Loucy (cell line): ENCODE measurements at regions not wholly inside any gene's neighbourhood (a gene's known extent, or its start where the extent isn't known, plus 50 kb on each side); places are given as distances from the start of the nearest gene placed in this dataset.

ENCODE experiments used
- H2AFZ ChIP-seq: fragments of 200-600 bp; sonication (generic); 2 replicates; pipeline ENCODE4 v1.6.0; 2016; ENCODE audit warnings: antibody characterized with exemption, mild to moderate bottlenecking, low read length, moderate library complexity
- H3F3A ChIP-seq: fragments of 200-600 bp; 2 replicates; pipeline ENCODE4 v1.6.0; 2016; ENCODE audit warnings: antibody characterized with exemption, low read depth, mild to moderate bottlenecking
- H3K27me3 ChIP-seq: fragments of 200-600 bp; sonication (generic); 2 replicates; pipeline ENCODE4 v1.6.1; 2014; ENCODE audit warnings: low read length, mild to moderate bottlenecking; ENCODE audit not compliant: insufficient read depth, poor library complexity, severe bottlenecking
- H3K36me3 ChIP-seq: fragments of 200-600 bp; sonication (generic); 2 replicates; pipeline ENCODE4 v1.6.1; 2016; ENCODE audit warnings: low read length; ENCODE audit not compliant: insufficient read depth
- H3K4me1 ChIP-seq: fragments of 200-600 bp; sonication (generic); 2 replicates; pipeline ENCODE4 v1.5.1; 2014; ENCODE audit warnings: low read length, mild to moderate bottlenecking; ENCODE audit not compliant: insufficient read depth, poor library complexity, severe bottlenecking
- H3K4me2 ChIP-seq: fragments of 200-600 bp; sonication (generic); 2 replicates; pipeline ENCODE4 v1.6.0; 2014; ENCODE audit warnings: antibody characterized with exemption, low read length, low read depth, mild to moderate bottlenecking; ENCODE audit not compliant: poor library complexity, severe bottlenecking
- H3K4me3 ChIP-seq: fragments of 200-600 bp; sonication (generic); 2 replicates; pipeline ENCODE4 v1.5.1; 2014; ENCODE audit warnings: low read length, mild to moderate bottlenecking, mixed read lengths; ENCODE audit not compliant: poor library complexity, severe bottlenecking
- H3K79me2 ChIP-seq: fragments of 200-600 bp; sonication (generic); 2 replicates; pipeline ENCODE4 v1.6.1; 2014; ENCODE audit warnings: low read length; ENCODE audit not compliant: insufficient read depth
- H3K9ac ChIP-seq: fragments of 200-600 bp; sonication (generic); 2 replicates; pipeline ENCODE4 v1.6.0; 2014; ENCODE audit warnings: mild to moderate bottlenecking, low read depth, low read length, moderate library complexity; ENCODE audit not compliant: poor library complexity, severe bottlenecking
- H3K9me2 ChIP-seq: fragments of 200-600 bp; sonication (generic); replicated peaks from 2 replicates; pipeline ENCODE4 v1.6.1; 2016; ENCODE audit warnings: low read depth, low read length, mixed read lengths
- H3K9me3 ChIP-seq: fragments of 200-600 bp; sonication (generic); 2 replicates; pipeline ENCODE4 v1.6.1; 2014; ENCODE audit warnings: mild to moderate bottlenecking, antibody characterized with exemption, low read length, low read depth; ENCODE audit not compliant: insufficient read depth
- H4K20me1 ChIP-seq: fragments of 200-600 bp; sonication (generic); 2 replicates; pipeline ENCODE4 v1.6.0; 2014; ENCODE audit warnings: antibody characterized with exemption, low read length, mild to moderate bottlenecking; ENCODE audit not compliant: insufficient read depth, poor library complexity, severe bottlenecking
- CTCF ChIP-seq: fragments of 200-600 bp; sonication (generic); conservative IDR thresholded peaks from 2 replicates; pipeline ENCODE4 v1.5.1; 2014; ENCODE audit warnings: mild to moderate bottlenecking, antibody characterized with exemption, low read length
- EZH2phosphoT487 ChIP-seq: fragments of 200-600 bp; IDR thresholded peaks from 2 replicates; pipeline ENCODE4 v1.6.1; 2018; ENCODE audit warnings: antibody characterized with exemption, mild to moderate bottlenecking, moderate library complexity, borderline replicate concordance

- Histone ChIP-seq H3K4me2 (no peak overlapping the region), H4K20me1 (no peaks in the 10 kb centered on the region), H3K9me2 (no peaks in the 10 kb centered on the region), H3K27me3 (no peaks in the 10 kb centered on the region), H3K36me3 (no peaks in the 10 kb centered on the region), H3K9ac (no peak overlapping the region), H2AFZ (no peak overlapping the region), H3K9me3 (no peaks in the 10 kb centered on the region), H3K4me1 (no peaks in the 10 kb centered on the region), H3F3A (no peaks in the 10 kb centered on the region), H3K4me3 (no peak overlapping the region), H3K79me2 (no peaks in the 10 kb centered on the region)
- no peak for TF ChIP-seq EZH2phosphoT487
- no peak for TF ChIP-seq CTCF
Observed at GRCh38 chr7:72524037-72524436, 111.9 kb upstream of the CALN1 start.

DNA sequence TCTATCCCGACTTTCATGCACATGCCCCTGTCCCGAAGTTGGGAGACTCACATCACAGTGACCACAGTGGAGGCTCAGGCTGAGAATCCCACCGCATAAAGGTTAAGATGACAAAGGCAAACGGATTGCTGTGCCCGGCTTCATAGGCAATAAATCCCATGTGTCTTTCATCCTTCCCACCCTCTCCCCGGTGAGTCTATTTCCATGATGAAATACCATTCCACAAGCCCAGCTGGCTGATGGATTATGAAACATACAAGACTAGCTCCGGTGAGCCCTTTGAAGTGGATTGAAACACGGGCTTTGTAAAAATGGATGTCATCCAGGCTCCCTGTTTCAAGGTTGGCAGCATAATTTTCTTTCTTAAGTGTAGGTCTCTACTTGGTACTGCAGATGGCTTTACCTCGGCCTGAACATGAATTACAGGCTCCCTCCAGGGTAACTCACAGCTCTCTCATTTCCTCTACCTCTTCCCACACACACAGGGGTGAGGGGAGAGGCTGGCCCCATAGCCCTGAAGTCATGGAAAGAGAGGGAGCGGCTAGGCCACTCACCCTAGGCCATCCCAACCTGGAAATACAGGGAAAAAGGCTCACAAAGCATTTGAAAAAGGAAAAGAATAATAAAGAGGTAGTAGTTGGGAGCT is 92.0 kb upstream of the CALN1 start:
- TF ChIP-seq EZH2phosphoT487 (no peak), CTCF (no peak)
- Histone ChIP-seq H3K36me3 (no peaks in the 10 kb centered on the region), H3K4me3 (no peak overlapping the region), H3K27me3 (no peaks in the 10 kb centered on the region), H4K20me1 (no peaks in the 10 kb centered on the region), H3K9me3 (no peaks in the 10 kb centered on the region), H3K4me1 (no peaks in the 10 kb centered on the region), H3K9ac (no peak overlapping the region), H3F3A (no peaks in the 10 kb centered on the region), H2AFZ (no peak overlapping the region), H3K79me2 (no peaks in the 10 kb centered on the region), H3K4me2 (no peak overlapping the region), H3K9me2 (no peaks in the 10 kb centered on the region)

GRCh38 chr7:72503644-72504043 is 91.5 kb upstream of the CALN1 start:
- Histone ChIP-seq H3K79me2 (no peaks in the 10 kb centered on the region), H3K4me2 (no peak overlapping the region), H3K4me3 (no peak overlapping the region), H3K9ac (no peak overlapping the region), H2AFZ (no peak overlapping the region), H3K9me3 (no peaks in the 10 kb centered on the region), H3K4me1 (no peaks in the 10 kb centered on the region), H3F3A (no peaks in the 10 kb centered on the region), H4K20me1 (no peaks in the 10 kb centered on the region), H3K27me3 (no peaks in the 10 kb centered on the region), H3K36me3 (no peaks in the 10 kb centered on the region), H3K9me2 (no peaks in the 10 kb centered on the region)
- TF ChIP-seq EZH2phosphoT487 (no peak), CTCF (no peak)
